ENCODE measurements at regions not wholly inside any gene's neighbourhood (a gene's known extent, or its start where the extent isn't known, plus 50 kb on each side); places are given as distances from the start of the nearest gene placed in this dataset.

DNA sequence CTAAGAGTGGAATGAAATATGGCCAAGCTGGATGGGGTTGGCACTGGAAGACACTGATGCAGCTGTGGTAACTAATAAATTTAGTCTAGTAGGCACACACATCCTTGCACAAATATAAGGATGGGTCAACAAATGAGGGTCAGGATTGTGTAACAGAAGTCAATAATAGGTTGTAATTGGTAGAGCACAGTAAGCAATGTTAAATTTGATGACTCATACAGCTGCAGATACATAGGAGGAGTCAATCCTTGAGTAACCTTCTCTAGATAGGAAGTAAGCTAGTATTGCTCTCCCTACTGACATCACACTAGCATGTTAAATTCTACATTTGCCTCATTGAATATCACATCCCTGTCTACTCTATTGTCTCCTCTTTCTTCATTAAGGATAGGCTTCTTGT, 332.1 kb downstream of the PTPRC start:
- H3K27me3 ChIP-seq (ENCODE audit: control insufficient read depth, insufficient read depth, low read length) = no peaks in the 10 kb centered on the region
- intact Hi-C loops (cut with micrococcal nuclease; ENCODE audit: unreplicated experiment) (no loop called here), in situ Hi-C loops (cut with HindIII; ENCODE audit: low pct_unique_long_range_greater_than_20kb, low sequenced_read_pairs) (no loop called here)
- DNase-seq (ENCODE audit: low read depth, low spot score) (no peak), ATAC-seq (no peak)
- POLR2A ChIA-PET = no interaction called here
- CTCF ChIA-PET = no interaction called here
- H3K36me3 ChIP-seq (ENCODE audit: control insufficient read depth, insufficient read depth, low read length) = no peaks in the 10 kb centered on the region
- H3K27ac ChIP-seq (ENCODE audit: low read length) = no peak overlapping the region
- no peaks in the 10 kb centered on the region for H3K4me1 ChIP-seq (ENCODE audit: control insufficient read depth, insufficient read depth, low read length)
- H3K4me3 ChIP-seq (ENCODE audit: low read depth in 2 of 2, low read length in 2 of 2) = no peak overlapping the region
- H3K9me3 ChIP-seq (ENCODE audit: control insufficient read depth, insufficient read depth, low read depth, low read length) = no peaks in the 10 kb centered on the region
- no TSS peak for BruUV-seq (replicated peaks)
- TF ChIP-seq, protein P1, sequence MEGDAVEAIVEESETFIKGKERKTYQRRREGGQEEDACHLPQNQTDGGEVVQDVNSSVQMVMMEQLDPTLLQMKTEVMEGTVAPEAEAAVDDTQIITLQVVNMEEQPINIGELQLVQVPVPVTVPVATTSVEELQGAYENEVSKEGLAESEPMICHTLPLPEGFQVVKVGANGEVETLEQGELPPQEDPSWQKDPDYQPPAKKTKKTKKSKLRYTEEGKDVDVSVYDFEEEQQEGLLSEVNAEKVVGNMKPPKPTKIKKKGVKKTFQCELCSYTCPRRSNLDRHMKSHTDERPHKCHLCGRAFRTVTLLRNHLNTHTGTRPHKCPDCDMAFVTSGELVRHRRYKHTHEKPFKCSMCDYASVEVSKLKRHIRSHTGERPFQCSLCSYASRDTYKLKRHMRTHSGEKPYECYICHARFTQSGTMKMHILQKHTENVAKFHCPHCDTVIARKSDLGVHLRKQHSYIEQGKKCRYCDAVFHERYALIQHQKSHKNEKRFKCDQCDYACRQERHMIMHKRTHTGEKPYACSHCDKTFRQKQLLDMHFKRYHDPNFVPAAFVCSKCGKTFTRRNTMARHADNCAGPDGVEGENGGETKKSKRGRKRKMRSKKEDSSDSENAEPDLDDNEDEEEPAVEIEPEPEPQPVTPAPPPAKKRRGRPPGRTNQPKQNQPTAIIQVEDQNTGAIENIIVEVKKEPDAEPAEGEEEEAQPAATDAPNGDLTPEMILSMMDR (IDR thresholded peaks at IDR 0.05) = no peak
- no peak for TF ChIP-seq TCF7L2 (IDR thresholded peaks at IDR 0.05; ENCODE audit: low read depth, low read length)
- no peak for TF ChIP-seq SIN3A (IDR thresholded peaks at IDR 0.05; ENCODE audit: borderline replicate concordance, insufficient read depth, low read depth, low read length)
- TF ChIP-seq, protein P2, sequence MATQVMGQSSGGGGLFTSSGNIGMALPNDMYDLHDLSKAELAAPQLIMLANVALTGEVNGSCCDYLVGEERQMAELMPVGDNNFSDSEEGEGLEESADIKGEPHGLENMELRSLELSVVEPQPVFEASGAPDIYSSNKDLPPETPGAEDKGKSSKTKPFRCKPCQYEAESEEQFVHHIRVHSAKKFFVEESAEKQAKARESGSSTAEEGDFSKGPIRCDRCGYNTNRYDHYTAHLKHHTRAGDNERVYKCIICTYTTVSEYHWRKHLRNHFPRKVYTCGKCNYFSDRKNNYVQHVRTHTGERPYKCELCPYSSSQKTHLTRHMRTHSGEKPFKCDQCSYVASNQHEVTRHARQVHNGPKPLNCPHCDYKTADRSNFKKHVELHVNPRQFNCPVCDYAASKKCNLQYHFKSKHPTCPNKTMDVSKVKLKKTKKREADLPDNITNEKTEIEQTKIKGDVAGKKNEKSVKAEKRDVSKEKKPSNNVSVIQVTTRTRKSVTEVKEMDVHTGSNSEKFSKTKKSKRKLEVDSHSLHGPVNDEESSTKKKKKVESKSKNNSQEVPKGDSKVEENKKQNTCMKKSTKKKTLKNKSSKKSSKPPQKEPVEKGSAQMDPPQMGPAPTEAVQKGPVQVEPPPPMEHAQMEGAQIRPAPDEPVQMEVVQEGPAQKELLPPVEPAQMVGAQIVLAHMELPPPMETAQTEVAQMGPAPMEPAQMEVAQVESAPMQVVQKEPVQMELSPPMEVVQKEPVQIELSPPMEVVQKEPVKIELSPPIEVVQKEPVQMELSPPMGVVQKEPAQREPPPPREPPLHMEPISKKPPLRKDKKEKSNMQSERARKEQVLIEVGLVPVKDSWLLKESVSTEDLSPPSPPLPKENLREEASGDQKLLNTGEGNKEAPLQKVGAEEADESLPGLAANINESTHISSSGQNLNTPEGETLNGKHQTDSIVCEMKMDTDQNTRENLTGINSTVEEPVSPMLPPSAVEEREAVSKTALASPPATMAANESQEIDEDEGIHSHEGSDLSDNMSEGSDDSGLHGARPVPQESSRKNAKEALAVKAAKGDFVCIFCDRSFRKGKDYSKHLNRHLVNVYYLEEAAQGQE (IDR thresholded peaks at IDR 0.05; ENCODE audit: insufficient read depth in 1 of 2, low read depth in 2 of 2, low read length in 1 of 2) = no peak
- no peak for TF ChIP-seq POLR2AphosphoS5 (IDR thresholded peaks at IDR 0.05; ENCODE audit: low read depth, low read length)

- no peaks in the 10 kb centered on the region; the same call in 1 of the 2 replicates for H3K36me3 ChIP-seq (ENCODE audit: control insufficient read depth, insufficient read depth, low read length)
- intact Hi-C loops (cut with micrococcal nuclease; ENCODE audit: unreplicated experiment) = no loop called here
- CTCF ChIA-PET = no interaction called here
- BruUV-seq (replicated peaks) = no TSS peak
- POLR2A ChIA-PET = no interaction called here
- no peak for DNase-seq (ENCODE audit: low read depth, low spot score)
- no peaks in the 10 kb centered on the region for H3K4me1 ChIP-seq (ENCODE audit: control insufficient read depth, insufficient read depth, low read length)
- no peaks in the 10 kb centered on the region for H3K9me3 ChIP-seq (ENCODE audit: control insufficient read depth, insufficient read depth, low read depth, low read length)
- TF ChIP-seq, protein P1 (IDR thresholded peaks at IDR 0.05) = no peak
- TF ChIP-seq, protein P2 (IDR thresholded peaks at IDR 0.05; ENCODE audit: insufficient read depth in 1 of 2, low read depth in 2 of 2, low read length in 1 of 2) = no peak
- TF ChIP-seq TCF7L2 (IDR thresholded peaks at IDR 0.05; ENCODE audit: low read depth, low read length) (no peak), SIN3A (IDR thresholded peaks at IDR 0.05; ENCODE audit: borderline replicate concordance, insufficient read depth, low read depth, low read length) (no peak), POLR2AphosphoS5 (IDR thresholded peaks at IDR 0.05; ENCODE audit: low read depth, low read length) (no peak)
- no peak overlapping the region for H3K27ac ChIP-seq (ENCODE audit: low read length)
- H3K27me3 ChIP-seq (ENCODE audit: control insufficient read depth, insufficient read depth, low read length) = no peaks in the 10 kb centered on the region
- ATAC-seq = no peak
- no peak overlapping the region for H3K4me3 ChIP-seq (ENCODE audit: low read depth in 2 of 2, low read length in 2 of 2)
- in situ Hi-C loops (cut with HindIII; ENCODE audit: low pct_unique_long_range_greater_than_20kb, low sequenced_read_pairs) = no loop called here
Measured at GRCh38 chr1:198977909-198978308, 339.1 kb downstream of the PTPRC start.
